ENCODE measurements at regions not wholly inside any gene's neighbourhood (a gene's known extent, or its start where the extent isn't known, plus 50 kb on each side); places are given as distances from the start of the nearest gene placed in this dataset.
A peak's percentile ranks its signal among the peaks of the same experiment; 100 is the strongest.
"Not testable (repeated sequence)": the region's sequence is repeated elsewhere in the genome, so short reads cannot be mapped to it uniquely, and the experiment has no call there.

DNA sequence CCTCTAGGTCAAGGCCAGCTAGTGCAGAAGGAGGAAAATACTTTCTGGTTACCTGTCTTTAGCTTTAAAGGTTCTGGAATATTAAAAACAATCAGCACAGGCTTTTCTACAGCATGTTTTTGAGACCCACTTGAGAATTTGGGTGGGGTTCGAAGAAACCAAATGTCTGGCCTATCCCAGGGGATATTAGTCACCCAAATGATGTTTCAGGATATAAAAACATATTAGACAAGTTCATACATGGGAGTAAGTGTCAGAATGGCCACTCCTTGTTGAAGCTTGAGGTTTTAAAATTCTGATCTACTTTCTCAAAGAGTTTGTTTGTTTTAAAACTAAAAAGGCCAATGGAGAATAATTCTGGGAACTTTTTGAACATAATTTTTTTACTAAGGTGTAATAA is 158.6 kb upstream of the DLX2 start:
- no peak for DNase-seq

DNA sequence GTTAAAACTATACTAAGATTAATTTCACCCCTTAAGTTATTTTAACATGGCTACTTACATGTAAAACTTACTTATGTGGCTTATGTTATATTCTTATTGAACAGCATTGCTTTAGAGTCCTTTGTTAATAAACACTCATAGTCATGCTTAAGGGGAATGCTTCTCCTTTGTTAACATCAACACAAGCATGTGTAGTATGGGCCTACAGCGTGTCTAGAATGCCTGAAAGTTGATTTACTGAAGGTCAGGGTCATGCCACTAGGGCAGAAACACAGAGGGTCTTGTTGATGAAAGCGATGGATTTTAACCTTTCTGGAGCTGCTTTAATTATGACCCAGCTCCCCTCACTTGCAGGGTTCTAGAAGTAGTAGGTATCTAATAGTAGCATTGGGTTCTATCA is 159.8 kb upstream of the DLX2 start:
- no peak for DNase-seq

DNA sequence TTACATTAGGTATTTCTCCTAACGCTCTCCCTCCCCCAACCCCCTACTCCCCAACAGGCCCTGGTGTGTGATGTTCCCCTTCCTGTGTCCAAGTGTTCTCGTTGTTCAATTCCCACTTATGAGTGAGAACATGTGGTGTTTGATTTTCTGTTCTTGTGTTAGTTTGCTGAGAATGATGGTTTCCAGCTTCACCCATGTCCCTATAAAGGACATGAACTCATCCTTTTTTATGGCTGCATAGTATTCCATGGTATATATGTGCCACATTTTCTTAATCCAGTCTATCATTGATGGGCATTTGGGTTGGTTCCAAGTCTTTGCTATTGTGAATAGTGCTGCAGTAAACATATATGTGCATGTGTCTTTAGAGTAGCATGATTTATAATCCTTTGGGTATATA is 162.1 kb upstream of the DLX2 start:
- not testable (repeated sequence) for DNase-seq

DNA sequence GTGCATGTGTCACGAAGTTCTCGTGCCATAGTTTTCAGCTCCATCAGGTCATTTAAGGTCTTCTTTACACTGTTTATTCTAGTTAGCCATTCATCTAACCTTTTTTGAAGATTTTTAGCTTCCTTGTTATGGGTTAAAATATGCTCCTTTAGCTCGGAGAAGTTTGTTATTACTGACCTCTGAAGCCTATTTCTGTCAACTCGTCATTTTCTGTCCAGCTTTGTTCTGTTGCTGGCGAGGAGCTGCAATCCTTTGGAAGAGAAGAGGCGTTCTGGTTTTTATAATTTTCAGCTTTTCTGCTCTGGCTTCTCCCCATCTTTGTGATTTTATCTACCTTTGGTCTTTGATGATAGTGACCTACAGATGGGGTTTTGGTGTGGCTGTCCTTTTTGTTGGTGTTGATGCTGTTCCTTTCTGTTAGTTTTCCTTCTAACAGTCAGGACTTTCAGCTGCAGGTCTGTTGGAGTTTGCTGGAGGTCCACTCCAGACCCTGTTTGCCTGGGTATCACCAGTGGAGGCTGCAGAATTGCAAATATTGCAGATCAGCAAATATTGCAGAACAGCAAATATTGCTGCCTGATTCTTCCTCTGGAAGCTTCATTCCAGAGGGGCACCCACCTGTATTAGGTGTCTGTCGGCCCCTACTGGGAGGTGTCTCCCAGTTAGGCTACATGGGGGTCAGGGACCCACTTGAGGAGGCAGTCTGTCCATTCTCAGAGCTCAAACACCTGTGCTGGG is 157.7 kb upstream of the ITGA6 start:
- DNase-seq = not testable (repeated sequence)

DNA sequence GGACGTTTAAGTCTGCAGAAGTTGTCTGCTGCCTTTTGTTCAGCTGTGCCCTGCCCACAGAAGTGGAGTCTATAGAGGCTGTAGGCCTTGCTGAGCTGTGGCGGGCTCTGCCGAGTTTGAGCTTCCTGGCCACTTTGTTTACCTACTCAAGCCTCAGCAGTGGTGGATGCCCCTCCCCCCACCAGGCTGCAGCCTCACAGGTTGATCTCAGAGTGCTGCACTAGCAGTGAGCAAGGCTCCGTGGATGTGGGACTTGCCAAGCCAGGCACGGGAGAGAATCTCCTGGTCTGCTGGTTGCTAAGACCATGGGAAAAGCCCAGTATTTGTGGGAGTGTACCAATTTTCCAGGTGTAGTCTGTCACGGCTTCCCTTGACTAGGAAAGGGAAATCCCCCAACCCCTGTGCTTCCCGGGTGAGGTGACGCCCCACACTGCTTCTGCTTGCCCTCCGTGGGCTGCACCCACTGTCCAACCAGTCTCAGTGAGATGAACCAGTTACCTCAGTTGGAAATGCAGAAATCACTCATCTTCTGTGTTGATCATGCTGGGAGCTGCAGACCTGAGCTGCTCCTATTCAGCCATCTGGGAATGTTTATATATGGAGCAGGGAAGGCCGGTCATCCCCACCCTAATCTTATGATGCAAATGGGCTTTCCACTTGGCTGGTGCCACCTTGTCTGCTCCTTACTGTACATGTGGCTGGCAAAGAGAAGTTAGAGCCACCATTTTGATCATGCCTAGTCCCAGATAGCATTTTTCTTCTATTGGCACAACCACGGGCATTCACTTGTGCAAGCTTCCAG is 156.9 kb upstream of the ITGA6 start:
- no peak for DNase-seq

DNA sequence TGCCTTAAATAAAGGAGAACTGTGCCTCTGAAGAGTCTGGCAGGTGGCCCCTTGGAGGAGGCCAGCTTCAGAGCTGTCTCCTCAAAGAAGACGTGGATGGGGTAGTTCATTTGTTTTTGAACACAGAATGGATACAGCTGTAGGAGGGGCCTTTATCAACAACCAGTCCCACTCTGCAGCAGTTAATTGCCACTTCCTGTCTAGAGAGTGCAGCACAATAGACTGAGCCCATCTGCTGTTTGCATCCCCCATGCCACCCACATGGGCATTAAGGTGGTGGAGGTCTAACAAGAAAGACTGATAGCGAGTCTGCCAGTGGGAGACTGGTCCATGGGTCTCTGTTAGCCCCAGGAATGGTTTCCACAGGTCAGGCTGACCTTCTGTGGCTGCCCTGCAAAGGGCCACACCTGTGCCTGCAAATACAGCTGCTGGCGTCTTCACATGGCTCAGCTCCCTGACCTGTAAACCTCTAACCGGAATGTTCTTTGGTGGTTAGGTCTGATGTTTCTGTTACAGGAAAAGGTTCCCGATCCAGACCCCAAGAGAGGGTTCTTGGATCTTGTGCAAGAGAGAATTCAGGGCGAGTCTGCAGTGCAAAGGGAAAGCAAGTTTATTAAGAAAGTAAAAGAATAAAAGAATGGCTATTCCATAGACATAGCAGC is 153.3 kb upstream of the ITGA6 start:
- DNase-seq = no peak

DNA sequence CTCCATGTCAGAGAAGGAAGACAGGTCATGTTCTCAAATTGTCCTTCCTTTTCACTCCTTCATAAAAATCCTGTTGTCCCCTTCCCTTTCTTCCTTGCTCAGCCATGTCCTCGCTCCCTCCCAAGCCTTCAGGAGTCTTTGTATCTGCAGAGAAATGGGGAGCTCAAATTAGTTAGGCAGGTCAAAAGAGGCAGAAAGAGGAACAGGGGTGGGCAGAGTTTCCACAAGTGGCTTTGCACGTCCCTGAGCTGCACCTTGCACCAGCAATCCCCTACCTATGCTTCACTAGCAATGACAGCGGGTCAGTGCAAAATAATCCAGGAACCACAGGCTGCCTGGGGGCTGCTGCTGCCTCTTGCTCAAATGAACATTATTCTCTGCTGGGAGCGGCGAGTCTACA is 152.1 kb upstream of the ITGA6 start:
- DNase-seq = no peak

DNA sequence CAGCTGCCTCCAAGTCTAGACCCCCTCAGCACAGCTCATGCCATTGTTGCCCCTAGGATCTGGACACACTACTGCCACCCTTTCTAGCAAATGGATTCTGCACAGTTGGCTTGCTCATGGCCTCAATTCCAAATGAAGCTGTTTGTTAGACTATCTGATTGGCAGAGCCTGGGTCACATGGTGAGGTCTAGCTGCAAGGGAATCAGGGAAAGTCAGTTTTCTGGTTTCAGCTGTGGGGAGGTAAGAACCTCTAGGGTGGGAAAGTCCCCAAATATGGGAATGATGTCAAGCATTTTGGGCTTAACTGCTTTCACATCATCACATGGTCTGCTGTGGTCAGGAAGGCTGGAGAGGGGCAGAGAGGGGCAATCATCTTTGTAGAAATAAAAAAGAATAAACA is 150.4 kb upstream of the ITGA6 start:
- no peak for DNase-seq

DNA sequence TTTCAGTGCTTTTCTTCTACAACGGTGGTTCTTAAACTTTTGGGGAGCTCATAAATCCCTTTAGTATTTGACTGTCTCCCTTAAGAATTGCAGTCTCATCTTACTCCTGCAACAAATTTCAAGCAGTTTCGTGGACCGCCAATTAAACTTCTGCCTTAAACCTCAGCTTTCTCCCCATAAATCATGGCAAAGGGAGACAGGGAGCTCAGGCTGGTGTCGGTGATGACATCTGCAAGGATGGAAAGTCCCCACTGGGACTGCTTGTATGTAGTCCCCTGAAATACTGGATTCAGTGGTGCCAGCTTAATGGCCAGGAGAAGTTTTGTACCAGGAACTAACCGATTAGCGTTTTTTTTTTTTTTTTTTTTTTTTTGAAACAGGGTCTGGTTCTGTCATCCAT is 148.7 kb upstream of the ITGA6 start:
- no peak for DNase-seq

DNA sequence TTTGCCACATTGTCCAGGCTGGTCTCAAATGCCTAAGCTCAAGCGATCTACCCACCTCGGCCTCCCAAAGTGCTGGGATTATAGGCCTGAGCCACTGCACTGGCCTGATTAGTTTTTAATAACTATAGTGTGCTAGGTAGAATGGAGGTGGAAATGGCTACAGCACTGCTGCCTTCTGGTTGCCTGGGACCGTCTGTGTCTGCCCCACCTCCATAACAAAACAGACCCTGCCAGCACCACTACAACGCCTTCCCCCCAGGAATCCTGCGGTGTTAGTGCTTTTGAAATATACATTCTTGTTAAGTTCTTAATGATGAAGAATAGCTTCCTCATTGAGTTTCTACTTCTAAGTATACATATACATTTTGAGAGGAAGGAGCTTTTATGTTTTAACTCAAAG is 148.2 kb upstream of the ITGA6 start:
- DNase-seq = no peak

DNA sequence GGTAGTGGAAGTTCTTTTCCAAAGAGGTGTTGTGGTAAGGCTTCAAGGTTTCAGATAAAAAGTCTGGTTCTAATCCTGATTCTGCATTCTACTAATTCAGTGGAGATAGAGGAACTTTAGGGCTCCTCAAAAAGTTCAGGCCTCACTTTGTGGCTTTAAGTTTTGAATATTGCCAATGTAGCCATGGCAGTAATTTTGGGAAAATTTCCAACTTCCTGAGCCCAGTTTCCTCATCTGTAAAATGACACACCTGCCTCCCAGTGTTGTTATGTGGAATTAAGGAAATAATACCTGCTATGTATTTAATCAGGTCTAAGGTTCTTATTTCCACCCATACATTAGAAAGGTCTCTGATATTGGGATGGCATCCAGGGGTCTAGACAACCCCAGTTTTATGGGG is 147.6 kb upstream of the ITGA6 start:
- no peak for DNase-seq

DNA sequence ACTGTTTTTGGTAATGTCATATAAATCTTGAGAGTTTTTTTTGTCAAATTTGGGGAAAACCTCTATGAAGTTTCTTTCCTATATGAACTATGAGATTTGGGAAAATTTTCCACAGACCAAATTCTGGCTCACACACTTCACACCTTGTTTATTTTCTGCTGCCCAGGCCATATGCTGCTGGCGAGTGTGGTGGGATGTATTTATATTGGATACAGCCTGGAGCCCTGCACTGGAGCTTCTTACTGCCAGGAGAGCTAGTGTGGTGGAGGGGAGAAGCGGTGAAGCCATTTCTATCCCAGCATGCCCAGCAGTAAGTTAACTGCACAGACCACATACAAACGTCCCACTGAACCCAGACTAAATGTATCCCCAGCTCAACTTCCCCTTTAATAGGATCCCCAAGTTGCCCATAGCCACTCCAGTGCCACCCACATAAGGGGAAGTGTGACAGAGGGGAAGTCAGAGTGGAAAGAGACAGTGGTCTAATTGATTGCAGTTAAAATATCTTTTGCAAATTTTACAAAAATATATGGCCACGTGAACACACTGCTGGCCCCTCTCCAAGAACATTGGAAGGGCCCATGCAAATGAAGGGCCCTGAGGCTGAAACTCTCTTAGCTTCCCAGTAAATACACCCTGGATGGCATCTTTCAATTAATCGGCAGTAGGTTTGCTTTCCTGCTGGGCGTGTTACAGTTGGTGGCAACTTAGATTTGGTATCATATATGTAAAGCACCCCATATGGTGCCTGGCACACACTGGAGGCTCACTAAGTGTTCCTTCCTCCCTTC is 146.6 kb upstream of the ITGA6 start:
- peak in 3 of 14 donors; percentile 12 to 29 (median 21) for DNase-seq

DNA sequence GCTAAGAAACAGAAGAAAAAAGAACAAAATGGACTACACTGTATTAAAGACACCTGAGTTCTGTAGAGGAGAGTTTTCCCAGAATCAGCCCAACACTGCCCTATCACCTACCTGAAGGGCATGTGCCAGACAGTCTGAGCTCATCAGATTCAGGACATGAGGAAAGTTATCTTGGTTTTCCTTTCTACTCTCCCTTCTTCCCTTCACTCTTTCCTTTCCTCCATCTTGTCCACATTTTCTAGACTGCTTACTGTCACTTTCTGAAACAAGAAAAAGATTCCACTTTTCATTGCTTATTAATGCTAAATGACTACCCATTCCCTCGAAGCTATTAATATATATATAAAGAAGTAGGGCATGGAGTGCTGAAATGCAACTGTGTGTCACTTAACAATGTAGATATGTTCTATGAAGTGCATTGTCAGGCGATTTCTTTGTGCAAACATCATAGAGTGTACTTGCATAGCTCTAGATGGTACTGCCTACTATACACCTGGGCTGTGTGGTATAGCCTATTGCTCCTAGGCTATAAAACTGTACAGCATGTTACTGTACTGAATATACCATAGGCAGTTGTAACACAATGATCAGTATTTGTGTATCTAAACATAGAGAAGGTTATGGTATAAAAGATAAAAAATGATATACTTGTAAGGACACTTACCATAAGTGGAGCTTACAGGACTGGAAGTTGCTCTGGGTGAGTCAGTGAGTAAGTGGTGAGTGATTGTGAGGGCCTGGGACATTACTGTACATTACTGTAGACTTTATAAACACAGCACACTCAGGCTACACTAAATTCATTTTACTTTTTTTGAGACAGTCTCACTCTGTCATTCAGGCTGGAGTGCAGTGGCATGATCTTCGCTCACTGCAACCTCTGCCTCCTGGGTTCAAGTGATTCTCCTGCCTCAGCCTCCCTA is 145.5 kb upstream of the ITGA6 start:
- DNase-seq = no peak

DNA sequence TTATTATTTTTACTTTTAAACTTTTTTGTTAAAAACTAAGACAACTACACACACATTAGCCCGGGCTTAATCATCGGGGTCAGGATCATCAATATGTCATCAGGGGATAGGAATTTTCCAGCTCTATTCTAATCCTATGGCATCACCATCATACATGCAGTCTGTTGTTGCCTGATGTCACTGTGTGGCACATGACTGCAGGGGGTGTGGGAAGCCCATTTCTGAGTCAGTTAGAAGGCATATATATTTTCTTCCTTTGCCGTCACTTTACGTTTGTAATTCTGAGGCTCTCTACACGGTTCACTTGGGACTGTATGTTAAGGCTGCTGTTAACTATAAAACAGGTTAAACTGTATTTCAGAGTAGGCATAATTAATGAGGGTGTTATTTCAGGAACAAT is 144.4 kb upstream of the ITGA6 start:
- no peak for DNase-seq

DNA sequence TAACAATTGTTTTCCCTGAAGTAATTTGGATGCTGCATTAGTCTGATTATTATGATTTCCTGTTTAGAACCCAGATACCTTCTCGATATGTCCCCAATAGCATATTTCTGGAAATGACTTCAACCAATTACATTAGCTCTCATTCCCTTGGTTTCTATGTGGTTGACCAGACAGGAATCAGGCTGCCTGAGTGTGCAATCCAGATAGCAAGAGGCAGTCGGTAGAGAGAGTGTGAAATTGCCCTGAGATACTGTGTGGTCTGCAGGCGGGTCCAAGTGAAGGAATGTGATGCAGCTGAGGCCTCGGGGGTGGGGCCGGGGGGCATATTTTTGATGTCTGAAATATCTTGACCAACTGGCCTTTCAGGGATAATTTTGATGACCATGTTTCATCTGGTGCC is 143.9 kb upstream of the ITGA6 start:
- DNase-seq = no peak

DNA sequence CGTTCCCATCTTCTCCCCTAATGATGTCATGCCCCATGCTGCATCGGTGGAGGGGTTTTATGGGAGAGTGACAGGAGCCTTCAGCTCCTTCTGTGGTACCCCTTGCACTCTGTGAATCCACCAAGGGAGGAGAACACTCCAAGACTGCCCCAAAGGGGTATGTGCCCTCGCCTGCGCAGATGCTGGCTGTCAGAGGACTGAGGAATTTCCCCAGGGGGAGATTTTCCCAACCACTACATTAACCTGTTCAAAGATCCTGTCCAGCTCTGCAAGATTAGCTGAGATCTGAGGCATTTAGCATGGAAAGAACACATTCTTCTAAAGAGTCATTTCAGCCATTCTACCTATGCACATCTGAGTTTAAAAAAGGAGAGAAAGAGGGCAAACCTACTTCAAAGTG is 143.2 kb upstream of the ITGA6 start:
- no peak for DNase-seq

DNA sequence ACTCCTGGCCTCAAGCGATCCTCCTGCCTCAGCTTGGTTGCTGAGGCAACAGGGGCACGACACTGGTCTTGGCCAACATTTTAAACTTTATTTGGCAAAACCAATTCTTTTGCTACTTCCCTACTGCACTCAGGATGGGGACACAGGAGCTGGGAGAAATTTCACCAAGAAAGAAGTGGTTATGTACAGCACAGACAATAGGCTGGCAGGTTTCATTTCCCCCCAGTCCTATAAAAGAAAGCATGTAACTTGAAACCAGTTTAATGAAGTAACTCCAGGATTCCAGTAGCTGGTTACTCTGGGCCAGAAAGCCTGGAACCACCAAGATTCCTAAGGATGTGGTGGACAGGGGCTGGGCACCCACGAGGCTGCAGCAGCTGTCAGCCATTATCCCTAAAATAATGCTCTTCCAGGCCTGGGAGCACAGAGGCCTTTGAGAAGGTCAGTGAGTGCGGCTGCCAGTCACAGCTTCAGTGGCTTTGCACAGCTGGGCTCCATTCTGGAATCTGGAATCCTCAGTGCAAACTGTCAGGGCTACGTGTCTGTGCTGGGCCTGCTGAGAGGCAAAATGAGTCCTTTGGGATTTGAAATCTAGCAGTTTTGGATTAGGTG is 142.3 kb upstream of the ITGA6 start:
- peak in 4 of 14 donors; percentile 14 to 63 (median 38) for DNase-seq

DNA sequence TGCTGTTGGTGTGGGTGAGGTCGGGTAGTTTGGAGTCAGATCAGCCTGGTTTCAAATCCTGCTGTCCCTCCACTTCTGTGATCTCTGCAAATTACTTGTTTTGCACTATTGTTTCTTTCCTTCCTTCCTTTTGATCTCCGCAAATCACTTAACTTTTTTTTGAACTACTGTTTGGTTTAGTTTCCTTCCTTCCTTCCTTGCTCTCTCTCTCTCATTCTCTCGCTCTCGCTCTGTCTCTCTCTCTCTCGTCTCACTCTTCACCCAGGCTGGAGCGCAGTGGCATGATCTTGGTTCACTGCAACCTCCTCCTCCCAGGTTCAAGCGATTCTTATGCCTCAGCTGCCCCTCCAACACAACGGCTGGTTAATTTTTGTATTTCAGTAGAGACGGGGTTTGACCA is 141.6 kb upstream of the ITGA6 start:
- DNase-seq = no peak

DNA sequence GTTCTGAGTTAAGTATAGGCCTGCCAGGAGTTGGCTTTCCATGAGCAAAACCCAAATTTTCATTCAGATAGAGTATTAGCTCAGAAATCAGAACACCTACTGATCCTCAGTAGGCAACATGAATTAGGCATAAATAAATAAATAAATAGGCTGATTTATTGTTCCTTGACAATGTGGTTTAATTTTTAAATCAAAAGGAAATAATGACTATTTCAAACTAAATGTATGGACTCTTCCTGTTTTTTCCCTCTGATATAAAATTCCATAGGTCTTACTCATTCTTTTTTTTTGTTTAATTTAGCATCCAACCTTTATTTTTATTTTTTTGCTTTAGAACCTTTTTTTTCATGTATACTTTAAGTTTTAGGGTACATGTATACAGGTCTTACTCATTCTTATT is 140.2 kb upstream of the ITGA6 start:
- no peak for DNase-seq

DNA sequence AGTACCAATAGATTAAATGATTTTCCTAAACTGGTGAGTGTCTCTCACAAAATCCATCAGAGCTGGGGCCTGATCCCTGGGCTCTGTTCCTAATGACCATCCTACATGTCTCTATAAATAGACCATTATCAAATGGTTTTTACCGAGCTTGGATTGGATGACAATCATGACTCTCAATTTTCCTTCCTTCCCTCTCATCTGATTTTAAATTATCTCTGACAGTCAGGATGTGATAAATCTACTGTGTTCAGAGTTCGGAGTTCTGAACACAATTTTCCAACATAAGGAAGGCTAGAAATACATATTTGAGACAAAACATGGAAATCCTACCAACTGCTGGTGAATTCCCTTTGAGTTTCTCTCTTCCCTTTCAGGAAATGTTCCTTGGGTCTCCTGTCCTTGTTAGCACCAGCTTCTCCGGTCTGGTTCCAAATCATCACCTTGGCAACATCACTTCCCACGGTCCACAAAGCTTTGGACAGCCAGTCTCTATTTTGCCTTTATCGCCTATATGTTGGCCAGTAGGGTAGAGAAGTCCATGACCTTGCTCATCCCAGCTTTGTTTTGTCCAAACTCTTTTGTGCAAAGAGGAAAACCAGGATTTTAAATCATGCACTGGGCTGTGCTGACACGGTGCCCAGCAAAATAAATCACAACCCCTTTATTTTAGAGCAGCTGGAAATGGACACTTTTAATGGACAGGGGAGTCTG is 139.6 kb upstream of the ITGA6 start:
- no peak for DNase-seq

DNA sequence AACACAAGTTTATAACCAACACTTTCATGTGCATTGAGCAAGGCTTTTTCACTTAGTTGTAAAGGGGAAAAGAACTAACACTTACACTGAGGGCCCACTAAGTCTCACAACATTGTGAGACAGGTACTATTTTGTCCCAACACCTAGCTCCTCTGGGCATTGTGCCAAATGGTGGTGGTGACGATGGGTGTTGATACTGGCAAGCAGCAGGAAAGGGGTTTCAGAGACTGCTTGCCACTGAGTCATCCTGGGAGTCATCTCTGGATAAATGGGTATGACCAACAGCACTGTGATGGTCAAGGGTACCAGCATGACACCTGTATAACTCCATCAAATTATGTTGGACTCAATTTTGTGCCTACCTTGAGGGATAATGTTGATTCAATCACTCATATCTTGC is 138.8 kb upstream of the ITGA6 start:
- no peak for DNase-seq
